Posterior vena cava (tissue), 2 donors: ENCODE measurements at regions not wholly inside any gene's neighbourhood (a gene's known extent, or its start where the extent isn't known, plus 50 kb on each side); places are given as distances from the start of the nearest gene placed in this dataset.
"Not testable (repeated sequence)": the region's sequence is repeated elsewhere in the genome, so short reads cannot be mapped to it uniquely, and the experiment has no call there.

Experiments used
- DNase-seq: peaks from one replicate; pipeline ENCODE4 v3.0.0-alpha.2; 2020; ENCODE audit warnings: low spot score
- intact Hi-C, 2 donors: fragments of 100-400 bp; cut with DNase I; formaldehyde crosslinking; loops; one replicate each; pipeline versions ENCODE4 v1.14.1 to v1.14.2; 2022 to 2023
- donor health status: DM: yes; HTN: yes; CAD: no.
- donor health status: DM: yes; HTN: yes; CAD: no.

DNA sequence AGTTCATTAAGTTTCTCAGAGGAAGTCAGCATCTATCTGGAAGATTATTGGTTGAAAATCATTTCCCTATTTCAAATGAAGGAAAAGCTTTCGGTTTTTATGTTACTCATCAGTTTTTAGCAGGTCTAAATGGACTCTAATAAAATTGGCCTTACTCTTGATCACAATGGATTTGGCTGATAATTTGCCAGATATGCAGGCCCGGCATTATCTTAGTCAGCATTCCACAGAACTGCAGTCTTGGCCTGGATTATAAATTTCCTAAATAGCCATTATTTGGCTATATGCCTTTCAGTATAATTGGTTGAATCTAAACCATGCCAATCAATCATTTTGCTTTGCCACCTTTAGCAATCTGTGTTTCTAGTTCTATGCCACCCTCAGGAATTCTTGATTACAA, 91.7 kb upstream of the KCNQ5 start:
- intact Hi-C loops, result loop anchor here in 1 of 2 donors (5.0 kb wide), 1 partner anchor 157 kb away; no protein-coding TSS in a partner anchor
- DNase-seq, result no peak

DNA sequence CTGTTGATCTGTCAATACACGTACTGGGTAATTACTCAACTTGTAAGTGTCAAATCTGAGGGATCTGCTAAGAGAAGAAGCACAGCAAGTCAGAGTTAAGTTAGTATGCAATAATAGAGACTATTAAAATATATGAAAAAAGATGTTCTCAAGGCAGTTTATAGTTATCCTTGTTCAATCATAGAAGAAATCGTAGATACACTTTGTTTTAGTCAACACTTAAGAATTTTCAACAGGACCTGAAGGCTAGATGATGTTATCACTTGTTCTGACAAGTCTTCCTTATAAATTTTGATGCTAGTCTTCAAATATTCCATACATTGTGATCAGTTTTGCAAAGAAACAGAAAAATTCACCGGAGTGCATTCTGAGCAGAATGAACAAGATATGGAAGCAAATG, 91.1 kb upstream of the KCNQ5 start:
- no peak for DNase-seq
- intact Hi-C loops, result loop anchor here in 1 of 2 donors (5.0 kb wide), 1 partner anchor 157 kb away; no protein-coding TSS in a partner anchor

DNA sequence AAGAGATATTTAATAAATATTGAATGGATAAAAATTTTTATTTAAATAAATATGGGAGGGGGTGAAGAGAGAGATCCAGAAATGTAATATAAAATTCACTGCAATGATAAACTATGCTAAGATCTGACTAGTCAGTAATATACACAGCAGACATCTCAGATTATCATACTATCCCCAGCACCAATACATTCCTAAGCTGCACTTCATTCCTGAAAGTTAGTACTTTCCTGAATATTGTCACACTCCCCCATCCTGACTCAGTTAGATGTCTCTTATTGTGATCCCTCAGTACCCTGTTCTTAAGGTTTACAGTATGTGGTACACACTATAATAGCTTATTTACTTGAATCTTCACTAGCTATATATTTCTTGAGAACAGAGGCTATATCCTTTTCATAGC, 88.3 kb upstream of the KCNQ5 start:
- intact Hi-C loops, result loop anchor here in 1 of 2 donors (5.0 kb wide), 1 partner anchor 154 kb away; no protein-coding TSS in a partner anchor
- no peak for DNase-seq

DNA sequence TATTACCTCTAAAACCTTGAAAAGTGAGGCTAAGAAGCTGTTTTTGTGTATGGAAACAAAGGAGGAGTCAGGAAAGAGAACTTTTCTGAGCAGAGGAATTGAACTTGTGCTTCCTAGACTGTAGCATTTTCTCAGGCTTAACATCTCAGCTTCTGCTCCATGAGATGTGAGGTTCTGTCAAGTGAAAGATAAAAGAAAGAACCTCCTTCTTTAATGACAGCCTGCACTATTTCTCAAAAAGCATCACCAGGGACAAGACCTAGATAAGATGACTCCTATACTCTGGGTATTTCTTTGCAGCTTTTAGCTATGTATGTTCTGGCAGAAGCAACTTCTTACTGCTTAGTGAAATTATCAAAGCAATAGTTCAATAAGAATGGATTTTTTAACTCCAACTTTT, 87.6 kb upstream of the KCNQ5 start:
- DNase-seq, result no peak
- intact Hi-C loops, result loop anchor here in 1 of 2 donors (5.0 kb wide), 1 partner anchor 153 kb away; no protein-coding TSS in a partner anchor

DNA sequence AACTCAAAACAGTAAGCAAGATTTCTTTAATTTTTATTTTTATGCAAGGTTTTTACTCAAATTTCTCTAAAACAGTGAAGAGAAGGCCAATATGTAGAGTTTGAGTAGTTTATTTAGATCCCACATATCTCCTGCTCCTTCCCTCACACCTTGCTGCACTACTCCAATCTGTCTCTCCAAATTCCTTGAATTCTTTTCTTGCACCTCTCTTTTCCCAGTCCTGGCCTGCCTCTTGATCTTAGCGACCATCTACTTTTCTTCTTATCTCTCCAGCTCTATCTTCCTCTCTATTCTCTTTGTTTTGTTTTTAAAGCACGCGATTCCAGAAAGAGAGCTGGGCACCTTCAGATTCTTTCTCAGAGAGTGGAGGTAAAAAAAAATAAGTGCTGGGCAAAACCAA, 86.7 kb upstream of the KCNQ5 start:
- no peak for DNase-seq
- intact Hi-C loops, result no loop called here

DNA sequence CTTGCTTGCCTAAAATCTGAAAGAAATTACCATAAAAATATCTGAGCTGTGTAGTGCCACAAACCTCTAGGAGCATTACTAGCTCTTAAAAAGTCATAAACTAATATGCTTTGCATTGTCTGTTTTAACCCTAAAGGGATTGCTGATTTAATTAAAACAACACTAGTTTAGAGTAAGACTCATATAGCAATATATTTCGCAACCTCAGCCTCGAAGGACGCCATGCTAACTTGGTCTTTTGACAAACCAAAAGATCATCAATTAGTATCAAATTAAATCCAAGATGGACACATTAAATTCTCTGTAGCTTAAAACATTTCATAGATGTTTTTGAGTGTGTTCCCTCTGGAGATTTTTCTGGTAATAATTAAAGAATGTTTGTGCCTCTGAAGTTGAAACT, 74.8 kb upstream of the KCNQ5 start:
- no peak for DNase-seq
- intact Hi-C loops, result no loop called here

DNA sequence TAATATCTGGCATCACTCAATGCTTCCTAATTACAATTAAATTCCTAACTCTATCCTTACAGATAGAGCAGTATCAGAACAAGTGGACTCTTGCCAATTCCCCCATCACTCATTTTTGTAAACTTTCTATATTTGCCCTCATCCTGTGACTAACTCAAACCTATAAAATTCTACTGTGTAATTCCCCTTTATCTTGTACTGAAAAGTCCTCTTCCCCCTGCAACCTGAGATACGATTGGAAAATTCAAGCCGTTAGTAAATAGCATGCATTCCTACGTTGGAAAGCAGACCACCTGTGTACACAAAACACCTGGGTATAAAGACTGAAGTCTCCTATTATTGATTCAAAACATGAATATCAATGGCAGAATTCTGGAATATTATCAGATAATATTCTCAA, 70.4 kb upstream of the KCNQ5 start:
- intact Hi-C loops, result no loop called here
- no peak for DNase-seq

DNA sequence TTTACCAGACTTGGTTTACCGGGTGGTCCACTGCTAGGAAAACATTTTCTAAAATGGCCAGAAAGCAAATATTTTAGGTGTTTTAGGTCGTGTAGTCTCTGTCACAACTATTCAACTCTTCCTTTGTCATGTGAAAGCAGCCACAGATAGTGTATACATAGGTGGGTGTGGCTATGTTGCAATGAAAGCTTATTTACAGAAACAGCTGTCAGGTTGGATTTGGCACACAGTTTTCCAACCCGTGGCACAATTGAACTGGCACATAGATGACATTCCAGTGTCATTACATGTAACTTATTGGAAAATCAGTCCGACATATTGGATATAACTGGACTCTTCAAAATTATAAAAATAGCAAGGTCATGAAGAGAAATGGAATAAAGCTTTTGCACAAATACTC, 68.9 kb upstream of the KCNQ5 start:
- DNase-seq, result no peak
- intact Hi-C loops, result no loop called here

DNA sequence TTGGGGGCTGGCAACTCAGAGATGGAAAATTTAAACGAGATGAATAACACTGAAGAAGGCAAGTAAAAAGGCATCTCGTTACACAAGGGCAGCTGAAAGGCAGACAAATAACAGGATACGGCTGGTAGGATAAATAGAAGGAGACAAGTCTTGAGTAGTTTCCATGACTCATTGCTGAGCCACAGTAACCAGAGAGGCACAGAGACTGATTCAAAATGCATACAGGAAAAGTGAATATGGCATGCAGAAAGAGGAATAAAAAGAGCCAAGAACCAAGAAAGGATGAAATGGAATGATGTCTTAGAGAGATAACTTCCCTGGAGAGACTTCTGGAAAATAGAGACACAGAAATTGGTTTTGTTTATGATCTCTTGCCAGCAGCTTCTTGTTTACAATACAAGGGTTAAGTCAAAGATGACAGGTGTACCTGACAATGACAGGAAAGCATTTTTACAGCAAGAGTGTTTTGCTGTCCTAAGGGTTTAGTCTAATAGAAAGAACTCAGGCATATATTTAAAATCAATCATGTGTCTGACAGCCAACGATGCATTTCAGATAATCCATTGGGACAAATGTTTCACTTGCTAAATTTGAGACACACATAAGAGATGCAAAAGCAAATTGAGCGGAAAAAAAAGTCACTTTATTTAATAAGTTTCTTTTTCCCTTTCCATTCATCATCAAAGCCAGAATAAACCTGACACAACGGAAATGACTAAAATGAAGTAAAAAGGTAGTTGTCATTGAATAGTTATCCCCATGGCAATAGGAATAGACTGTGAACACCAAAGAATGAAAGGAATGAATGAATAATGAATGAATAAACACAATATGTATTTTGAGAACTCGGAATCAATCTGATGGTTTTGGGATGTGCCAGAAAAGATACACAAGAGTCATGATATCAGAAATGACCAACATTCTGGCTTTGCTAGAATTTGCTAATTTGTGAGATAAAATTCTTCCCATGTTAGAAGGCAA, 68.0 kb upstream of the KCNQ5 start:
- intact Hi-C loops, result no loop called here
- no peak for DNase-seq

DNA sequence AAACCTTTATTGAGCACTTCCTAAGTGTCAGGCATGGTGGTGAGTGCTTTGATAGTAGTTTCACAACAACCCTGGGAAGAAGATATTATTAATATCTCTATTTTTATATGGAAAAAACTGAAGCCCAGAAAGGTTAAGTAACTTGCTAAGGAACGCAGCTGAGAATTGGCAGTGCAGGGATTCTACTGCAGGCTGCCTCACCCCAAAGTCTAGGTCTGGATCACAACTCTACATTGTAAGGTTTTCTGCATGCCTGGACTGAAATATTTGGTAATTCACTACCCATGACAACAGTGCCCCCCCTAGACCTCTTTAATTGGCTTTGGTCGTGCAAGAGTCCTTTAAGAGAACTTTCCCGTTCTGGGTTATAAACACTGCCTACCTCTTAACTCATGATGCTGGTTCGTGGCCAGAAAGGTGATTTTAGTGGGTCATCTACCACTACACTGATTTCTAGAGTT, 67.1 kb upstream of the KCNQ5 start:
- no peak for DNase-seq
- intact Hi-C loops, result no loop called here

DNA sequence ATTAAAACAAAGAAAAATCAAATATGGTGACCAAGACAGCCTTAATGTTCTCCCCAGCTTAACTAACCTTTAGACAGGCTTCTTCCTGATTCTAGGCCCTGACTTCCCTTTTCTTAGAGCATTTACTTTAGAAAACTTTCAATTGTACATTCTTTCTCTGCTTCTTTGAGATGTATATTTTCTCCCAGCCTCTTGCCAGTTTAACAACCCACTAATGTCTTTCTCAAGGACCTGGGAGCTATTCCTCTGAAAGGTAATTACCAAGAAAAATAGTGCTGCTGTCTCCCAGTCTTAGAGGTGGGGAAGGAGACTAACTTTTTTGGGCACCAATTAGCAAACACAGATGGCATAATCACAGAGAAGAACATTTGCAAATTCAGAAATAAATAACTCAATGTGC, 62.8 kb upstream of the KCNQ5 start:
- intact Hi-C loops, result no loop called here
- no peak for DNase-seq

DNA sequence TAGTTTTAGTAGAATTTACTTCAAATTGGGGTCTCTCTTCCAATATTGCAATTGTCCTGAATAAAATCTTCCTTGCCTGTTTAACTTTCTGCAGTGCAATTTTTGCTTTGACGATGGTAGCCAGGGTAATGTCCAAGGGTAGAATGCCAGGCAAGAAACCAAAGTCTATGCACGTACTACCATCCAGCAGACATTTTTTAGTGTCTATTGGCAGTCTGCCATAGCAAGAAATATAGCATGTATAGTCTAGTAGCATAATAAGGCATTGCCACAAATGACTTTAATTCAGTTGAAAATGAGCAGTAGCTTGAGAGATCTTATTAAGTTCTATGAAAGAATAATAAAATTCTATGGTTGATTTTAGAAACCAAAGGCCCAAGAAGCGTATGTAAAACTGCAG, 62.3 kb upstream of the KCNQ5 start:
- DNase-seq, result no peak
- intact Hi-C loops, result no loop called here

DNA sequence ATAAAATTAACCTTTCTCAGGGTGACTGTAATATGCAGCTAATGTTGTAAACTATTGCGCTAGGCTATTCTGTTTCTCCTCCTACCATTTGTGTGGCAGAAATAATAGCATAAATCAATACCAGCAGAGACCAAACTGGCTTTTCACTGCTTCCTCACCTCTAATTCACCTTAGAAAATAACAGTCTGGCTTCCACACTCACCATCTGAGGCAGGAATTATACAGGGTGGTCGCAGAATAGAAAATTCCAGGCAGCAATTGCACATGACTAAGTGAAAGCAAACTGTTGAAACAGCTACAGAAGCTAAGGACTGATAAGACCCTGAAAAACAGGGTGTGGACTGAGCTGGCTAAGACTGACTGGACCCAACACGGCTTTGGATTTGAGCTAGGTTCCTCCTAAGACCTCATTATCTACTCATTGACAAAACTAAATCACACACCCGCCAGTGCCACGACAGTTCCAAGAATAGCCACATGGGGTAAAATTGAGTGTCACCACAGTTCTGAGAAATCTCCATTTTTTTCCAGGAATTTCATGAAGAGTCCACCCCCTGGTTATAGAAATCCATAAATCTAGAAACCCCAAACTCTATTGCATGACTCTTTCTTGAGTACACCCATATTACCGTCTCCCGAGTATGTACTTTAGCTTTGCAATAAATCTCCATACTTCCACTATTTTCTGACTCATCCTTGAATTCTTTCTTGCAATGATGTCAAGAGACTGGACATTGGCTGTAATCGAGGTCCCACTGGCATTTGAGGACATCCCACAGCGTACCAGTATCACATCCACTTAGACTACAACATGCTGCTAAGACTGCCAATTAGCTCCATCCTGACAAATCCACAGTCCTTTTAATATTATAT, 60.9 kb upstream of the KCNQ5 start:
- no peak for DNase-seq
- intact Hi-C loops, result no loop called here

DNA sequence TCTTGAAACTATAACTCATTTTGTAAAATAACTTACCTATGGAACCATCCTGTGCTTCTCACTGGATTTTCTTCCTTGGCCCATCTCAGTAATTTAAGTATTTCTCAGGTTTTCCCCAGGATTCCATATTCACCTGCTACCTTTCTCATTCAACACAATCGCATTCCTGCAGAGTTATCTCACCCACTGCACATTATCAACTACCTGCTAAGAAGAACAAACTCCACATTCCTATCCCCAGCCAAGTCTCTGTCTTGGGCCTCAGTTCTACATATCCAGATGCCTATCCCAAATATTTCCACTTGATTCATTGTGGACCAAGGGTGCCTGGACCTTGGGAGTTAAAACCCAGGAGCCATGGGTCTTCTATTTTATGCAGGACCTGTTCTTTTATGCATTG, 60.2 kb upstream of the KCNQ5 start:
- no peak for DNase-seq
- intact Hi-C loops, result no loop called here

DNA sequence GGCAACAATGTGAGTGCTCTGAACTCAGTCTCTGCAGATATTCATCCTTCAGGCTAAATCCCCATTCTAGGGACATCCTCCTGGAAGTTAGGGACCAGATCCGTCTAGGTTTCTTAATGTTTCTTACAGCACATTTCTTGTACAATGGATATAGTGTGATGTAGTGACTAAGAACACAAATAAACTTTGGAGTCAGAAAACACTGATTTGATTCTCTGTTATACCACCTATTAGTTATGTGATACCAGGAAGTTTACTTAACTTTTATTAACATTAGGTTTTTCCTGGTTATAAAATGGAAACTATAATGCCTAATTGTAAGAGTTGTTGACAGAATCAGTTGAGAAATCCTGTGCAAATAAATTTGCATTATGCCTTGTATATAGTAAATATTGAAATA, 57.6 kb upstream of the KCNQ5 start:
- intact Hi-C loops, result no loop called here
- DNase-seq, result no peak

DNA sequence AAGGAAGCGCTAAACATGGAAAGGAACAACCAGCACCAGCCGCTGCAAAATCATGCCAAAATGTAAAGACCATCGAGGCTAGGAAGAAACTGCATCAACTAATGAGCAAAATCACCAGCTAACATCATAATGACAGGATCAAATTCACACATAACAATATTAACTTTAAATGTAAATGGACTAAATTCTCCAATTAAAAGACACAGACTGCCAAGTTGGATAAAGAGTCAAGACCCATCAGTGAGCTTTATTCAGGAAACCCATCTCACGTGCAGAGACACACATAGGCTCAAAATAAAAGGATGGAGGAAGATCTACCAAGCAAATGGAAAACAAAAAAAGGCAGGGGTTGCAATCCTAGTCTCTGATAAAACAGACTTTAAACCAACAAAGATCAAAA, 49.9 kb upstream of the KCNQ5 start:
- intact Hi-C loops, DNase-seq: not testable (repeated sequence)
